Gastroesophageal sphincter (tissue), 4 donors: ENCODE measurements at regions not wholly inside any gene's neighbourhood (a gene's known extent, or its start where the extent isn't known, plus 50 kb on each side); places are given as distances from the start of the nearest gene placed in this dataset.

ENCODE experiments used
- ATAC-seq: fragments of 150-250 bp; one replicate; pipeline ENCODE4 v1.9.1; 2016; ENCODE audit warnings: mild to moderate bottlenecking, moderate library complexity
- H3K27ac ChIP-seq, 4 donors: fragments of 200-600 bp; sonication (generic) in 3 of 4; 1 replicate in 3 of 4; 2 replicates in 1 of 4; pipeline ENCODE4 v1.5.1; 2016 to 2019
- H3K27me3 ChIP-seq: fragments of 200-600 bp; sonication (generic); one replicate; pipeline ENCODE4 v1.5.1; 2019
- H3K36me3 ChIP-seq, 2 donors: fragments of 200-600 bp; sonication (generic); one replicate each; pipeline ENCODE4 v1.5.1; 2019; ENCODE audit warnings: control low read depth in 1 of 2
- H3K4me1 ChIP-seq, 3 donors: fragments of 200-600 bp; sonication (generic); 1 replicate in 2 of 3; 2 replicates in 1 of 3; pipeline ENCODE4 v1.5.1; 2016 to 2019; ENCODE audit warnings: control low read depth in 2 of 3
- H3K4me3 ChIP-seq, 2 donors: fragments of 200-600 bp; sonication (generic); one replicate each; pipeline ENCODE4 v1.5.1; 2019; ENCODE audit warnings: mild to moderate bottlenecking in 1 of 2, moderate library complexity in 1 of 2
- H3K9me3 ChIP-seq, 3 donors: fragments of 200-600 bp; sonication (generic); one replicate each; pipeline ENCODE4 v1.5.1; 2017 to 2019; ENCODE audit warnings: control low read depth in 2 of 3
- CTCF ChIP-seq, 4 experiments: fragments of 200-600 bp in 2 of 4; fragments of 450-650 bp in 2 of 4; sonication (generic) in 1 of 4; IDR thresholded peaks; one replicate each; pipeline ENCODE4 v1.5.1; 2017 to 2019; ENCODE audit warnings: antibody characterized with exemption in 4 of 4, mild to moderate bottlenecking in 2 of 4, moderate library complexity in 2 of 4
- EP300 ChIP-seq: sonication (generic); formaldehyde crosslinking; IDR thresholded peaks from one replicate; pipeline ENCODE4 v1.6.1; 2017; ENCODE audit warnings: antibody characterized with exemption, mild to moderate bottlenecking
- POLR2A ChIP-seq, 2 donors: fragments of 450-650 bp; IDR thresholded peaks; one replicate each; pipeline ENCODE4 v1.6.1; 2017; ENCODE audit warnings: antibody characterized with exemption in 2 of 2, mild to moderate bottlenecking in 2 of 2, moderate library complexity in 1 of 2
- POLR2AphosphoS5 ChIP-seq: sonication (generic); formaldehyde crosslinking; IDR thresholded peaks from one replicate; pipeline ENCODE4 v1.6.1; 2017; ENCODE audit warnings: antibody characterized with exemption
- WGBS, 2 donors: methylation state at CpG; one replicate each; pipeline ENCODE4 v1.1.5; 2018; ENCODE audit warnings: low coverage in 1 of 2; 5-methylcytosine and 5-hydroxymethylcytosine counted together

DNA sequence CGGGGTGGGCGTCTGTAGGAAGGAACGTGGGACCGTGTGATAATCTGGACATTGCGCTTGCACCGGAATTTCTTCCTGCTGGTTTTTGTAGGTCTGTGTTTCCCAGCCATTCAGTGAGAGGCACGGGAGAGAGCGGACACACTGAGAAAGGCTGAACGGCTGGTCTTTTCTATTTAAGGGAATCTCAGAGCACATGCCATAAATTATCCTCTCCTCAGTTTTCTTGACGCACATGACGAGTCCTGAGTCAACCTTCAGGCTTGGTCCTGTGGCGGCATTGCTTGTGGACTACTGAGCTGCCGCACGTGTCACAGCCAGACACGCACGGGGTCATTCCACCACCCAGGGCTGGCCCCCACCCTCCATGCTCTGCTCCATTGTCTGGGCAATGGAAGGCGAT is 519.3 kb upstream of the ID2 start:
- Histone ChIP-seq H3K27me3 (no peaks in the 10 kb centered on the region), H3K4me1 (peaks cover 0 to 5% (median 0%) of the 10 kb centered on the region in 3 donors), H3K36me3 (no peaks in the 10 kb centered on the region), H3K27ac (peak overlapping the region in 1 of 4 donors; percentile 36), H3K4me3 (no peak overlapping the region), H3K9me3 (no peaks in the 10 kb centered on the region)
- no peak for TF ChIP-seq EP300
- peak; percentile 58 for TF ChIP-seq POLR2AphosphoS5
- peak; percentile 70 for ATAC-seq
- 63 to 64% methylated on average over 7 to 12 of the region's 17 CpGs for WGBS, 2 donors

DNA sequence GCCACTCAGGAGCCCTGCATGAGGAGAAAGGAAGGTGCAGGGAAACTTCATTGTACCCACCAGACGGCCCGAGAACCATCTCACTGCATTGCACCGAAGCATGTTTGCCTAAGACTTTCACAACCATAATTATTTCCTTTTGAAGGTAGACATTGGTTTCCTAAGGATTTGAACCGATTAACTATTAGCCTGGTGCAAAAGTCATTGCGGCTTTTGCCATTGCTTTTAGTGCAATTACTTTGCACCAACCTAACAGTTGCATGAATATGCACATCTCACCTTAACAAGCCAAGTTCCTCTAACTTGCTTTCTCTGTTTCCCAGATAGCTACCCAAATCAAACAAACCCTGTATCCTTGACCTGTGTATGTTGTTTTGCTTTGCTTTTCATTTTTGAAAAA is 516.3 kb upstream of the ID2 start:
- no peak for ATAC-seq

DNA sequence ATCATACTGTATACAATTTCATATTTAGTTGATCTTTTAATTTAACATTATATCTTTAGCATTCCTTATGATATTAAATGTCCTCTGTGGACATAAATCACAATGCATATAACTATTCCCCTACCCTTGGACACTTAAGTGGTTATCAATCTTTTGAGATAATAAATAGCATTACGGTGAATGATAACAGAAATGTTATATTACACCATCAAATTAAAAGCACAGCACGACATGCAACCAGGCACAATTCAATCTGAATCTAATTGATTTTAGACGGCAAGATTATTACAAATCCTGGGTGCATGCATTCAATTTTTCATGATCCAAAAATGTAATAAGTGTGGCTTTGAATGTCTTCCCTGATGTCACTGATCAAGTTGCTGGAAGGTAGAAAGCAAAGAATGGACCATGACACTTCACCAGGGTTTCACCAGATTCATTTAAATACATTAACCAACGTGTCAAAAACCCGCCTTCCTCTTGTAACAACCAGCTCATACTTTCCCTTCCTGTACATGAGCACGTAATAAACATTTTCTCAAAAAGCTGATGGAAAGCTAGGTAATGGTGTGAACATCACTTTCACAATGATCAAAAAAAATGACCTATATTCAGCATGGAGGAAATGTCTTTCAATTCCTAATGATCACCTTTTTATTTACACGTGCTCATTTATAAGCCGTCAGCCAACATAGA is 513.7 kb upstream of the ID2 start:
- Histone ChIP-seq H3K27ac (no peak overlapping the region), H3K9me3 (no peaks in the 10 kb centered on the region), H3K27me3 (no peaks in the 10 kb centered on the region), H3K4me1 (peaks cover 0 to under 1% (median 0%) of the 10 kb centered on the region in 3 donors), H3K36me3 (no peaks in the 10 kb centered on the region), H3K4me3 (no peak overlapping the region)
- ATAC-seq: no peak
- 86 to 91% methylated on average over 8 of the region's 8 CpGs for WGBS, 2 donors
- TF ChIP-seq CTCF (IDR thresholded peaks at IDR 0.05) (no peak), EP300 (no peak), POLR2AphosphoS5 (no peak), POLR2A (IDR thresholded peaks at IDR 0.05) (no peak)

More for the DNA sequence above, 516.3 kb upstream of the ID2 start:
- Histone ChIP-seq H3K27me3 (no peaks in the 10 kb centered on the region), H3K4me1 (peaks cover 0 to 5% (median 0%) of the 10 kb centered on the region in 3 donors), H3K4me3 (no peak overlapping the region), H3K9me3 (no peaks in the 10 kb centered on the region), H3K36me3 (no peaks in the 10 kb centered on the region), H3K27ac (no peak overlapping the region)
- no peak for TF ChIP-seq EP300
- 96 to 100% methylated on average over 4 to 5 of the region's 5 CpGs for WGBS, 2 donors

DNA sequence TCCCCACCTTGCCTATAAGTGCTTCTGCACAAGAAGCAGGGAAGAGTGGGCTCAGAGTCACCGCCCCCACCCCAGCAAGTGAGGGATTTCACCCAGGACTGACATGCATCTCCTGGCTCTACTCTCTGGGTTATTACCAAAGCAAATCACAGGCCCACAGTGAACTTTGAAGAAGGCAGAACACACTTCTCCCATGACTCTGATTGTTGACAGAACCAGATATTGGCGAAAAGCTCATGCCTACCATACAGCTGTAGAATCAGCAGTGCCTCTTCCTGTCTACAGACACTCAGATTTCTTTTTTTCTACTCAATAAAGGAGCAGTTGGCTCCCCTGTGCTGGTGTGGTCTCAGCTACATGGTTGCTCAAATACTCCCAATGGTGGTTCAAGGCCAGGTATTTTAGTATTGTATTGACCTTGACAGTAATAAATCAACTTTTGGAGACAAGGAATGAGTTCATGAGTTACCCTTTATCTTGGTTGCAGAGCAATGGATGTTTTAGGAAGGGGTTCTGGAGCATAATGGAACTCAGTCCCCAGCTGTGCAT is 512.9 kb upstream of the ID2 start:
- ATAC-seq: no peak
- no peaks in the 10 kb centered on the region for H3K36me3 ChIP-seq
- TF ChIP-seq EP300 (no peak), POLR2AphosphoS5 (no peak), POLR2A (IDR thresholded peaks at IDR 0.05) (no peak), CTCF (IDR thresholded peaks at IDR 0.05) (no peak)
- 78% methylated on average over 1 of the region's 2 CpGs; no CpG with 5 or more reads in 1 of the 2 donors for WGBS, 2 donors
- H3K27ac ChIP-seq: no peak overlapping the region
- H3K9me3 ChIP-seq: no peaks in the 10 kb centered on the region
- no peaks in the 10 kb centered on the region for H3K4me1 ChIP-seq
- no peaks in the 10 kb centered on the region for H3K27me3 ChIP-seq
- H3K4me3 ChIP-seq: no peak overlapping the region

- no peaks in the 10 kb centered on the region for H3K9me3 ChIP-seq
- no peaks in the 10 kb centered on the region for H3K27me3 ChIP-seq
- no peak for TF ChIP-seq POLR2A (IDR thresholded peaks at IDR 0.05)
- no peak for TF ChIP-seq POLR2AphosphoS5
- TF ChIP-seq CTCF (IDR thresholded peaks at IDR 0.05): no peak
- no peak for TF ChIP-seq EP300
- WGBS, 2 donors: 60 to 62% methylated on average over 3 of the region's 3 CpGs
- no peaks in the 10 kb centered on the region for H3K4me1 ChIP-seq
- ATAC-seq: no peak
- no peaks in the 10 kb centered on the region for H3K36me3 ChIP-seq
- no peak overlapping the region for H3K27ac ChIP-seq
- no peak overlapping the region for H3K4me3 ChIP-seq
Observed at GRCh38 chr2:8169443-8169842, 512.4 kb upstream of the ID2 start.
